GM12864 (cell line): ENCODE measurements at regions not wholly inside any gene's neighbourhood (a gene's known extent, or its start where the extent isn't known, plus 50 kb on each side); places are given as distances from the start of the nearest gene placed in this dataset.

Experiments
- DNase-seq: peaks from one replicate; pipeline ENCODE4 v3.0.0-alpha.2; 2011; ENCODE audit warnings: low read depth
- H3K4me3 ChIP-seq: 2 replicates; pipeline ENCODE4 v1.5.1; 2011; ENCODE audit warnings: mild to moderate bottlenecking, low read depth, low read length, control low read depth
- TF ChIP-seq, protein P1 (sequence below): IDR thresholded peaks from 2 replicates; pipeline ENCODE4 v1.5.1; 2011; ENCODE audit warnings: low read depth, mild to moderate bottlenecking, moderate library complexity, low read length, control low read depth, inconsistent platforms; ENCODE audit errors: missing control alignments

DNA sequence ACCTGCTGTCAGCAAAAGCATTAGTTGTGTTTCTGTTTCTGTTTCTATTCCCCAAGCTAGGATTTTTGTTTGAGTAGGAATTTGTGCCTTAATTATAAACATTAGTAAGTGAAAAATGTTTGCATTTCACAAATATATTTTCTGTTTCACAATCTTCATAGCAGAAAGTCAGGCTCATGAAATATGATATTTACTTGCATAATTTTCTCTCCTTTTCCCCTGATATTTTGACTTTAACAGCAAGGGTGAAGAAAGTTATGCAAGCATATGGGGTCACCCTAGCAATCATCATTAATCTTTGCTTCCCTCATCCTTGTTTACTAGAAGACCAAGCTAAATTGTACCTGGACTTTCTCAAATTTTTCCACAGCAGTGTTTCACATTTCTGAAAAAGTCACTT lies 140.3 kb upstream of the SEMA6D start:
- TF ChIP-seq, protein P1, sequence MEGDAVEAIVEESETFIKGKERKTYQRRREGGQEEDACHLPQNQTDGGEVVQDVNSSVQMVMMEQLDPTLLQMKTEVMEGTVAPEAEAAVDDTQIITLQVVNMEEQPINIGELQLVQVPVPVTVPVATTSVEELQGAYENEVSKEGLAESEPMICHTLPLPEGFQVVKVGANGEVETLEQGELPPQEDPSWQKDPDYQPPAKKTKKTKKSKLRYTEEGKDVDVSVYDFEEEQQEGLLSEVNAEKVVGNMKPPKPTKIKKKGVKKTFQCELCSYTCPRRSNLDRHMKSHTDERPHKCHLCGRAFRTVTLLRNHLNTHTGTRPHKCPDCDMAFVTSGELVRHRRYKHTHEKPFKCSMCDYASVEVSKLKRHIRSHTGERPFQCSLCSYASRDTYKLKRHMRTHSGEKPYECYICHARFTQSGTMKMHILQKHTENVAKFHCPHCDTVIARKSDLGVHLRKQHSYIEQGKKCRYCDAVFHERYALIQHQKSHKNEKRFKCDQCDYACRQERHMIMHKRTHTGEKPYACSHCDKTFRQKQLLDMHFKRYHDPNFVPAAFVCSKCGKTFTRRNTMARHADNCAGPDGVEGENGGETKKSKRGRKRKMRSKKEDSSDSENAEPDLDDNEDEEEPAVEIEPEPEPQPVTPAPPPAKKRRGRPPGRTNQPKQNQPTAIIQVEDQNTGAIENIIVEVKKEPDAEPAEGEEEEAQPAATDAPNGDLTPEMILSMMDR: no peak
- H3K4me3 ChIP-seq: no peak overlapping the region
- DNase-seq: no peak

DNA sequence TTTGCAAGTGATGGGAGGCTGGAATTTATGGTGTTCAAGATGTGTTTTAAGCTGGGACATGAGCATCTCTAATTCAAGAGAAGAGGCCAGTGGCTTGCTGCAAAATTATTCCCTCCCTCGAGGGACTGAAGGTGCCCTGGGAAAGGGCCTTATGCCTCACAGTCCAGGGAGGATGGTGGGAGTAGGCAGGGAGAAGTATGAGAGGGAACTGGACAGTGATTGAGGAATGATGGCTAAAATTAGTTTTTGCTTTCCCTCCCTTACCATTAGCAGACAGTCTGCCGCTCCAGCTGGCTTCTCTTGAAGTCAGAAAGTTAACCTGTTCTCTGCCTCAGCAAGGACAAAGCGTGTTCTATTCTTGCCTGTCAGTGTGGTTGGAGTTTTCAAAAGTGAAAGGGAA lies 139.8 kb upstream of the SEMA6D start:
- DNase-seq: no peak
- no peak overlapping the region for H3K4me3 ChIP-seq
- TF ChIP-seq, protein P1: no peak

DNA sequence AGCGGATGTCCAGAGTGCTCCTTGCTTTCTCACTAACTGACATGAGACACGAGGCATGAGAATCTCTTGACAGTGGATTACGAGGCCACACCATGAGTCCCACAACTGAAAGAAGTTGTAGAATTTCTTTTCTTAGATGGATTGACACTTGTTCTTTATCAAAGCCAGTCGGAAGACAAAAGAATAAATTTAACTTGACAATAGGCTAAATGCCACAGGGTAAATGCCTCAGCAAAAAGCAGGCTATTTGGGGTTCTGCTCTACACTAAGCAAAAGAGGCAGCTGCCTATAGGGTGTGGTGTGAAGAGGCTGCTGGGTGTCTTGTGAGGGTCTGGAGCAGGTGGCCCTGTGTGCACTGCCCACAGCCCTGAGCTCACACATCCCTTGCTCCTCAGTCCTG lies 135.1 kb upstream of the SEMA6D start:
- DNase-seq: no peak
- TF ChIP-seq, protein P1: no peak
- H3K4me3 ChIP-seq: no peak overlapping the region

DNA sequence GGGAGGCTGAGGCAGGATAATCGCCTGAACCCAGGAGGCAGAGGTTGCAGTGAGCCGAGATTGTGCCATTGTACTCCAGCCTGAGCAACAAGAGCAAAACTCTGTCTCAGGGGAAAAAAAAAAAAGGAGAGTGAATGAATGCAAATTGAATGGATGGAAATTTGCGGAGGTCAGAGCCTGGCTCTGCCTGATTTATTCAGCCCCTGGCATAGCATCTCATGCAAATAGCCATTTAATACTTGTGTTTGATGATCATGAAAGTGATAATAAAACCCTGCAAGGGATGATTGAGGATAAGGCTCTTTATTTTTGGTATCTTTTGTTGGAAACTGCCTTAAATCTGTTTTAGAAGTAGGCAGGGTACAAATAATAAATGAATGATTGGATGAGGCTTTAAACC lies 133.0 kb upstream of the SEMA6D start:
- no peak overlapping the region for H3K4me3 ChIP-seq
- DNase-seq: no peak
- TF ChIP-seq, protein P1: no peak

DNA sequence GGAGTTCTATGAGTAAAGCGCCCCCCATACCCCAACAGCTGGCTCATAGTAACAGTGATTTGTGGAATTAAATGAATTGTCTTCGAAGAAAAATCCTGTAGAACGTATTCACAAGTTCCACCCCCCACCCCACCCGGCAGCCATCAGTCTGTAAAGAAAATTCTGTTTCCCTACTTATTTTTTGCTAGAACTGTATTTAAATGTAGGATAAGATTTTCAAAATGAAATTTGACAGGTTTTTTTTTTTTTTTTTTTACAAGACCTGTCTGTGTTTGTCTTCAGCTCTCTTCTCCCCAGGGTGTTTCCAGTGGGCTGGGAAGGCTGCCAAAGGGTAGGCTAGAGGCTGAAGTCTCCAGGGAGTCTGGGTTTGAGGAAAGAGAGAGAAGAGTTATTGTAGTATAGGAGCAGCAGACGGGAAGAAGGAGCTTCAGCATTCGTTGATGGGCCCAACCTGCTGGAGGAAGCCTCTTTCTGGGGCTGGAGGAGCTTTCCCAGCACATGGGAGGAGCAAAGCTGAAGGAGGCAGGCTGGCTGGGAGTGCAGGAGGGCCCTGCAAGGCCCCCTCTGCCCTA lies 130.6 kb upstream of the SEMA6D start:
- no peak overlapping the region for H3K4me3 ChIP-seq
- DNase-seq: no peak
- TF ChIP-seq, protein P1: no peak

DNA sequence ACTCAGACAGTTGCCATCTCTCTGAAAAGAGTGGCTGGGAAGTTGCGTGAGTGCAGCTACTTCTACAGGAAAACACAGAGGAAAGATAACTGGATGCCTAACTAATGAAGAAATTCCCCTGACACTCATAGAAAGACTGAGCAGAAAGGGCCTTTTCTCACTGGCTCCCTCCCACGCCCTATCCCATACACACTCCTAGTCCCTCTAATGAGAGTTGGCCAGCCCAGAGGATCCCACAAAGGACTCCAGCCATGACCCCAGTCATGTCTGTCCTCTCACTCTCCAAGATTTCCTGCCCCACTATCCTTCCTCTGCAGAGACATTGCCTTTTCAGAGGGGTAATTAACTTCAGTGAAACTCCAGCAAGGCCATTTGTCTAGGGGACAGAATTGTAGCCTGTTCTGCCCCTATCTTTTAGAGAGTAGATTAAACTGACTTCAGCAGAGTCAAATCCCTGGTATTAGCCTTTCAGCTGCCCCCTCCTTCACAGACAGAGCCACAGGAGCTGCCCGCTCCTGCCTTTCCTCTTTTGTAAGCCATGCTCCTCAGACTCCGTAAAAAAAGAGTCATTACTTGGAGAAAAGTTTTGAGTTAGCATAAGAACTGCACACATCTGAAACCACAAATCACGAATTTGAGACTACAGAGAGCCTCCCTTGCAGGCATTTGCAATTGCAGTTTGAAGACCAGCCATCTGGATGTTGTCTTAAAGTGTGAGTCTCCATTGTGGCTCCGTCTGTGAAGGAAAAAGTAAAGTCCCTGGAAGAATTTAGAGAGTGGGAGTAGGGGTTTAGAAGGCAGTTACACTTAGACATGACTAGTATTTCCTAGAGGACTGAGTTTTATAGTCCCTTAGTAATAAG lies 129.1 kb upstream of the SEMA6D start:
- TF ChIP-seq, protein P1: no peak
- no peak for DNase-seq
- no peak overlapping the region for H3K4me3 ChIP-seq
